Lung (tissue), 11 donors: ENCODE measurements at regions not wholly inside any gene's neighbourhood (a gene's known extent, or its start where the extent isn't known, plus 50 kb on each side); places are given as distances from the start of the nearest gene placed in this dataset.

Source experiments
- ATAC-seq: fragments of 200-7000 bp; cut with Tn5 transposase; one replicate; pipeline ENCODE4 v1.9.1; 2020; ENCODE audit warnings: moderate number of reproducible peaks; ENCODE audit not compliant: insufficient read depth, low FRiP score
- DNase-seq, 3 donors: peaks; one replicate each; pipeline ENCODE4 v3.0.0-alpha.2; 2013 to 2017
- H3K27ac ChIP-seq, 2 donors: one replicate each; pipeline ENCODE4 v1.5.1; 2013; ENCODE audit warnings: mild to moderate bottlenecking in 2 of 2, moderate library complexity in 2 of 2, control low read depth in 1 of 2, inconsistent platforms in 1 of 2, low read depth in 1 of 2, low read length in 1 of 2
- H3K27me3 ChIP-seq, 3 donors: one replicate each; pipeline ENCODE4 v1.5.1; 2013; ENCODE audit warnings: low read length in 2 of 3; ENCODE audit not compliant: control insufficient read depth in 3 of 3, insufficient read depth in 3 of 3
- H3K36me3 ChIP-seq, 4 donors: one replicate each; pipeline ENCODE4 v1.5.1; 2013; ENCODE audit warnings: low read length in 4 of 4, mild to moderate bottlenecking in 1 of 4, moderate library complexity in 1 of 4; ENCODE audit not compliant: control insufficient read depth in 4 of 4, insufficient read depth in 4 of 4
- H3K4me1 ChIP-seq, 5 donors: one replicate each; pipeline ENCODE4 v1.5.1; 2013; ENCODE audit warnings: low read length in 5 of 5, mild to moderate bottlenecking in 2 of 5, moderate library complexity in 1 of 5; ENCODE audit not compliant: control insufficient read depth in 5 of 5, insufficient read depth in 5 of 5
- H3K4me3 ChIP-seq: one replicate; pipeline ENCODE4 v1.5.1; 2013; ENCODE audit warnings: mild to moderate bottlenecking, control low read depth, moderate library complexity
- H3K9ac ChIP-seq, 2 donors: one replicate each; pipeline ENCODE4 v1.5.1; 2013; ENCODE audit warnings: low read length in 2 of 2, control low read depth in 1 of 2; ENCODE audit not compliant: insufficient read depth in 1 of 2
- H3K9me3 ChIP-seq, 4 donors: one replicate each; pipeline ENCODE4 v1.5.1; 2013; ENCODE audit warnings: low read length in 3 of 4, mild to moderate bottlenecking in 1 of 4, moderate library complexity in 1 of 4; ENCODE audit not compliant: control insufficient read depth in 4 of 4, insufficient read depth in 3 of 4
- CTCF ChIP-seq: IDR thresholded peaks from 2 replicates; pipeline ENCODE4 v1.5.1; 2012; ENCODE audit warnings: mild to moderate bottlenecking; ENCODE audit errors: control extremely low read depth, extremely low read depth
- WGBS, 2 donors: extraction: QIAGEN DNeasy Blood & Tissue Kit; methylation state at CpG; one replicate each; pipeline ENCODE4 v1.1.7; 2013; 5-methylcytosine and 5-hydroxymethylcytosine counted together
- donor health status: control.
- donor health status: control.
- donor health status: Bipolar disorder and iron deficiency.
- donor health status: healthy.
- donor health status: DM: yes; HTN: yes; CAD: no.

- no peaks in the 10 kb centered on the region for H3K27me3 ChIP-seq
- H3K9me3 ChIP-seq: peaks cover 0 to 2% (median 0%) of the 10 kb centered on the region in 4 donors
- H3K4me1 ChIP-seq: peaks cover 0 to 29% (median 14%) of the 10 kb centered on the region in 5 donors
- no peak overlapping the region for H3K9ac ChIP-seq
- H3K4me3 ChIP-seq: no peak overlapping the region
- no peak for TF ChIP-seq CTCF
- DNase-seq (no peak), ATAC-seq (no peak)
- H3K27ac ChIP-seq: no peak overlapping the region
- WGBS, 2 donors: 68 to 84% methylated on average over 8 of the region's 8 CpGs
- H3K36me3 ChIP-seq: no peaks in the 10 kb centered on the region
Observed at GRCh38 chr1:209341673-209342420, 241.7 kb upstream of the CAMK1G start.

DNA sequence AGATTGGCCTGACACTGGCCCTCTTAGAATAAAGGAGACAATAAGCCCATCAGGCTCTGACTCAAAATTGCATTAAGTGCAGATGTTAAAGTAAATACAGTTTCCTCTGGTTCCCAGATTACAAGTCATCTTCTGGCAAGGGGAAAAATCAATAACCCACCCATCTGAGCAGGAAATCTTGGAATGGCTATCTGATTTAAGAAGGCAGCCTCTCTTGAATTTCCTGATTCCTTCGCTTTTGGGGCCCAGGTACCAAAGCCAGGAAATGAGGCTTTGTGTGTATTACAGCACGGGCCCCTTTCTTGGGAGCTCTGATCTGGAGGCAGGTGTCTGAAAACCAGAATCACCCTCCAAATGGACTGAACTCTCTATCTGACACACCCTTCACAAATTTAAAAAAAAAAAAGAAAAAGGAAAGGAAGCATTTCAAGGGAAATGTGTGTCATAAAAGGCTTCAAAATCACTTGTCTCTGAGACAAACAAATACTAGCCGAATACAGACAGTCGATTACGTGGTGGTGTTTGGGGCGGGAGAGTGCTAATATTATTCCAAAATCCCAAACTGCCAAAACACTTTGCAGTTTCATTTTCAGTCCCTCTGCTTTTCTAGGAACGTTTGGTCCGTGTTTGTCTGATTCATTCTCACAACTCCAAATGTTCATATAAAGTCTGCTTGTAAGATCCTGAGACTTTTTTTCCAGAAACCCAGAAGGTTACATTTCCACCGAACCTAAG, 240.9 kb upstream of the CAMK1G start:
- peaks cover 0 to 2% (median 0%) of the 10 kb centered on the region in 4 donors for H3K9me3 ChIP-seq
- H3K9ac ChIP-seq: no peak overlapping the region
- no peaks in the 10 kb centered on the region for H3K27me3 ChIP-seq
- ATAC-seq (no peak), DNase-seq (no peak)
- no peaks in the 10 kb centered on the region for H3K36me3 ChIP-seq
- whole genome bisulfite sequencing, 2 donors: 64 to 69% methylated on average over 9 of the region's 9 CpGs
- TF ChIP-seq CTCF: no peak
- no peak overlapping the region for H3K27ac ChIP-seq
- no peak overlapping the region for H3K4me3 ChIP-seq
- H3K4me1 ChIP-seq: peaks cover 0 to 29% (median 14%) of the 10 kb centered on the region in 5 donors

GRCh38 chr1:209343511-209343910, 240.0 kb upstream of the CAMK1G start:
- peaks cover 0 to 2% (median 0%) of the 10 kb centered on the region in 4 donors for H3K9me3 ChIP-seq
- no peak for DNase-seq
- H3K36me3 ChIP-seq: no peaks in the 10 kb centered on the region
- H3K9ac ChIP-seq: no peak overlapping the region
- H3K27ac ChIP-seq: no peak overlapping the region
- ATAC-seq: no peak
- H3K27me3 ChIP-seq: no peaks in the 10 kb centered on the region
- WGBS, 2 donors: 88 to 90% methylated on average over 4 of the region's 4 CpGs
- peaks cover 0 to 29% (median 14%) of the 10 kb centered on the region in 5 donors for H3K4me1 ChIP-seq
- no peak overlapping the region for H3K4me3 ChIP-seq
- TF ChIP-seq CTCF: no peak
